HuH-7 (cell line): ENCODE measurements at regions not wholly inside any gene's neighbourhood (a gene's known extent, or its start where the extent isn't known, plus 50 kb on each side); places are given as distances from the start of the nearest gene placed in this dataset.
"Not testable (repeated sequence)": the region's sequence is repeated elsewhere in the genome, so short reads cannot be mapped to it uniquely, and the experiment has no call there.

ENCODE experiments used
- DNase-seq: peaks from one replicate; pipeline ENCODE4 v3.0.0; 2011; ENCODE audit warnings: low spot score

GRCh38 chr6:74488726-74489125 is 717.1 kb downstream of the COL12A1 start:
- DNase-seq = not testable (repeated sequence)

DNA sequence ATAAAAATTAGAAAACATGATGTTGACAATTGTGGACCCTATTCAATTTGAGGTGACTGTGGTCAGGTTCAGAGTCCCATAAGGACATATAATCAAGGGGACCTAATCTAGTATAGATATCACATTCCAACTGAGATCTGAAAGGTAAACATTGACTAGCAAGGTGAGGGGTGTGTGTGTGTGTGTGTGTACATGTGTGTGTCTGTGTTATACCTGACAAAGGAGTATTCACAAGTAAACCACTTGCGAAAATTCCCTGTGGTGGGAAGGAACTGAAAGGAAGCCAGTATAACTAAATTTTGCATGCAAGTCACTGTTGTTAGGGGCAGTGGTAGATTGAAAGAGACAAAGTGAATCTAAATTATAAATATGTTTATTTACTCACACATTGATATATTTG is 723.7 kb downstream of the COL12A1 start:
- DNase-seq = no peak

DNA sequence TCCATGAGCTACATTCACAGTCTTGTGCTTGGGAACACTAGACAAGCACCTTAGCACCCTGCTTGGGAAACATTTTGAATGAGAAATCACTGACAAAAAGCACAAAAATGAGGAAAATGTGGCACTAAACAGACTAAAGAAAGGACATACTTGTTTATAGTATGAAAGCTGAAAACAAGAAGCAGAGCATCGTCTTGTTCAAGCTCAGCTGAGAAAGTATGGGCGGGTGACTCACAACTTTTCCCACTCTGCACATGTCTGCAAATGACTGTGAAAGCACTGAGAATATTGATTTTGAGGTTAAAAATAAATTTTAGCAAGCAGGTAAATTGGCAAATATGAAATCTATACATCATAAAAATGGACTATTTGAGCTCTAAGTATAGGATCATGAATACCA is 725.3 kb downstream of the COL12A1 start:
- no peak for DNase-seq

DNA sequence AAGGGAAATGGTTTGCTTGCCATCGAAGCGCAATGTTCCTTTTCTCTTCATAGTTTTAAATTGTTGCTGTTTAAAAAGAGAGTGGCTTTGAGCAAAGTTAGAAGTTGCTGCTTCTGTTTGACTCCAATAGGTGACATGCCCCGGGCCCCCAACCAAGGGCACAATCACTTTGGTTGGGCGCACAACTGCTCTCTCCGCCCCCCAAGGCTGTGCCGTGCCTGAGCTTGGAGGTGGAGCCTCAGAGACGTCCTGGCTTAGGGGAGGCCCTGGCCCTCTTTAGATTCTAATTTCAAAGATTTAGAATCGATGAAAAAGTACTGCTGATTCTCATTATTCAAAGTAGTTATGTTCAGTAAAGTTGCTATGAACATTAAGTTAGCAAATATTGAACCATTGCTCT is 725.9 kb downstream of the COL12A1 start:
- DNase-seq = no peak

- DNase-seq = no peak
Observed at GRCh38 chr6:74479420-74479819, 726.4 kb downstream of the COL12A1 start.

GRCh38 chr6:74474046-74474445 is 731.8 kb downstream of the COL12A1 start:
- DNase-seq = not testable (repeated sequence)

DNA sequence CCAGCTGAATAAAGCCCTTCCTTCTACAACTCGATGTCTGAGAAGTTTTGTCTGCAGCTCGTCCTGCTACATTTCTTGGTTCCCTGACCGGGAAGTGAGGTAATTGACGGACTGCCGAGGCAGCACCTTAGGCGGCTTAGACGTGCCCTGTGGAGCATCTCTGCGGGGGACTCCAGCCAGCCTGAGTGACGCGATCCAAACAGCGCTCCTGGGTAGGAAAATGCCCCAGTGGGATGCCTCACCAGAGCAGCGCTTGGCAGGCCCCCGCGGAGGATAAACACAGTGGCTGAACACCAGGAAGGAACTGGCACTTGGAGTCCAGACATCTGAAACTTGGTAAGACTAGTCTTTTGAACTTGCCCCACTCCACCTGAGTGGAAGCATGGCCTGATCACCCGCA is 737.3 kb downstream of the COL12A1 start:
- DNase-seq = not testable (repeated sequence)

GRCh38 chr6:74467533-74468215 is 738.2 kb downstream of the COL12A1 start:
- no peak for DNase-seq

DNA sequence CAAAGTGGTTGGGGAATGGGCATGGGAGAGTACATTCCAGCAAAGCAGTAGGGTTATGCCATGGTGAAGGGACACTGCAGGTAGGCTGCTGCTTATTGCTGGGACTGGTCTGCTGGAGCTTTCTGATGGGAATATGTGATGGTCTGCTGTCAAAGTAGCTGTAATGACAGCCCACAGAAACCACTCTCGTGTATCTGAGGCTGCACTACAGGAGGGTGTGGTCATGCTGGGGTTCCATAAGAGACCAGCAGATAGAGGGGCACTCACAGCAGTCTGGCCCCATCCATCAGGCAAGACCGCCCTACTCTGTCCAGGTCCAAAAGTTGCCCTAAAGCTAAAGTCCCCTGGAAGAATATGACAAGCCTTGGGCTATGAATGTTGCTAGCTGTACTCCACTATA is 739.3 kb downstream of the COL12A1 start:
- no peak for DNase-seq

GRCh38 chr6:74459260-74459659 is 746.6 kb downstream of the COL12A1 start:
- DNase-seq = no peak

GRCh38 chr6:74458536-74458935 is 747.3 kb downstream of the COL12A1 start:
- peak; percentile 30 for DNase-seq

GRCh38 chr6:74455786-74456185 is 750.1 kb downstream of the COL12A1 start:
- no peak for DNase-seq

DNA sequence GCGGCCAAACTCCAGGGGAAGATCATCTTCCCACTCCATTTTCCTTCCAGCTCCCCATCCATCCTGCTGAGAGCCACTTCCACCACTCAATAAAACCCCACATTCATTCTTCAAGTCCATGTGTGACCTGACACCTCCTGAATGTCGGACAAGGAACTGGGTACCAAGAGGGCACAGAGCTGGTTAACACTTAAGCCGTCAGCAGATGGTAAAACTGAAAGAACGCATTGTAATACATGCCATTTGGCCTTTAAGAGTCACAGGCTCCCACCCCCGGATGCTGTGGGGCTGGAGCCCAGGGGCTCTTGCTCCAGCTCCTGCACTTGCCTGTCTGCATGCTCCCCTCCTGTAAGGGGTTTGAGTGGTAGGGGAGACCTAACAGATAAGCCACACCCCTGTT is 753.9 kb downstream of the COL12A1 start:
- DNase-seq = no peak

- DNase-seq = no peak
Observed at GRCh38 chr6:74448850-74449249, 752.8 kb downstream of the CD109 start.

- DNase-seq = no peak
Observed at GRCh38 chr6:74447013-74447412, 751.0 kb downstream of the CD109 start.

- no peak for DNase-seq
Observed at GRCh38 chr6:74439123-74439811, 743.3 kb downstream of the CD109 start.

- DNase-seq = not testable (repeated sequence)
Observed at GRCh38 chr6:74438395-74438794, 742.4 kb downstream of the CD109 start.

DNA sequence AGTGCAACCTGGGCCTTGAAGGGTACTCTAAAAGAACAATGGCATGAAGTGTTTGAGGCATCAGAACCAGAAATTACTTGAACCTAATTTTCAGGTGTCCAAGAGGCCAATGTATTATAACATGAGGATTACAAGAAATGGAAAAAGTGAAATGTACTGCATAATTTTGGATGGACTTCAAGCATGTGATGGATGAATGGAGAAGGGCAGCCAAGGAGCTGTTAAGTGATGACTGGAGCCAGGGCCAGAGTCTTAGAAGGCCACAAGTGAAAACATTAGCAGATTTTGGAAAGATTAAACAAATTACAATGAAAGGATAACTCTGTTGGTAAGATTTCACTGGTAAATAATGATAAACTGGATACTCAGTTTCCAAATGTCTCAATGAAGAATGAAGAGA is 738.2 kb downstream of the CD109 start:
- no peak for DNase-seq

GRCh38 chr6:74431873-74432580 is 736.0 kb downstream of the CD109 start:
- DNase-seq = no peak

GRCh38 chr6:74420221-74420620 is 724.2 kb downstream of the CD109 start:
- DNase-seq = peak; percentile 1

- no peak for DNase-seq
Observed at GRCh38 chr6:74415056-74415455, 719.1 kb downstream of the CD109 start.

- DNase-seq = no peak
Observed at GRCh38 chr6:74410630-74411029, 714.6 kb downstream of the CD109 start.

- peak; percentile 7 for DNase-seq
Observed at GRCh38 chr6:74409447-74409846, 713.4 kb downstream of the CD109 start.
